Loucy (cell line): ENCODE measurements at regions not wholly inside any gene's neighbourhood (a gene's known extent, or its start where the extent isn't known, plus 50 kb on each side); places are given as distances from the start of the nearest gene placed in this dataset.

ENCODE experiments used
- H2AFZ ChIP-seq: fragments of 200-600 bp; sonication (generic); 2 replicates; pipeline ENCODE4 v1.6.0; 2016; ENCODE audit warnings: antibody characterized with exemption, mild to moderate bottlenecking, low read length, moderate library complexity
- H3F3A ChIP-seq: fragments of 200-600 bp; 2 replicates; pipeline ENCODE4 v1.6.0; 2016; ENCODE audit warnings: antibody characterized with exemption, low read depth, mild to moderate bottlenecking
- H3K27me3 ChIP-seq: fragments of 200-600 bp; sonication (generic); 2 replicates; pipeline ENCODE4 v1.6.1; 2014; ENCODE audit warnings: low read length, mild to moderate bottlenecking; ENCODE audit not compliant: insufficient read depth, poor library complexity, severe bottlenecking
- H3K36me3 ChIP-seq: fragments of 200-600 bp; sonication (generic); 2 replicates; pipeline ENCODE4 v1.6.1; 2016; ENCODE audit warnings: low read length; ENCODE audit not compliant: insufficient read depth
- H3K4me1 ChIP-seq: fragments of 200-600 bp; sonication (generic); 2 replicates; pipeline ENCODE4 v1.5.1; 2014; ENCODE audit warnings: low read length, mild to moderate bottlenecking; ENCODE audit not compliant: insufficient read depth, poor library complexity, severe bottlenecking
- H3K4me2 ChIP-seq: fragments of 200-600 bp; sonication (generic); 2 replicates; pipeline ENCODE4 v1.6.0; 2014; ENCODE audit warnings: antibody characterized with exemption, low read length, low read depth, mild to moderate bottlenecking; ENCODE audit not compliant: poor library complexity, severe bottlenecking
- H3K4me3 ChIP-seq: fragments of 200-600 bp; sonication (generic); 2 replicates; pipeline ENCODE4 v1.5.1; 2014; ENCODE audit warnings: low read length, mild to moderate bottlenecking, mixed read lengths; ENCODE audit not compliant: poor library complexity, severe bottlenecking
- H3K79me2 ChIP-seq: fragments of 200-600 bp; sonication (generic); 2 replicates; pipeline ENCODE4 v1.6.1; 2014; ENCODE audit warnings: low read length; ENCODE audit not compliant: insufficient read depth
- H3K9ac ChIP-seq: fragments of 200-600 bp; sonication (generic); 2 replicates; pipeline ENCODE4 v1.6.0; 2014; ENCODE audit warnings: mild to moderate bottlenecking, low read depth, low read length, moderate library complexity; ENCODE audit not compliant: poor library complexity, severe bottlenecking
- H3K9me2 ChIP-seq: fragments of 200-600 bp; sonication (generic); replicated peaks from 2 replicates; pipeline ENCODE4 v1.6.1; 2016; ENCODE audit warnings: low read depth, low read length, mixed read lengths
- H3K9me3 ChIP-seq: fragments of 200-600 bp; sonication (generic); 2 replicates; pipeline ENCODE4 v1.6.1; 2014; ENCODE audit warnings: mild to moderate bottlenecking, antibody characterized with exemption, low read length, low read depth; ENCODE audit not compliant: insufficient read depth
- H4K20me1 ChIP-seq: fragments of 200-600 bp; sonication (generic); 2 replicates; pipeline ENCODE4 v1.6.0; 2014; ENCODE audit warnings: antibody characterized with exemption, low read length, mild to moderate bottlenecking; ENCODE audit not compliant: insufficient read depth, poor library complexity, severe bottlenecking
- CTCF ChIP-seq: fragments of 200-600 bp; sonication (generic); conservative IDR thresholded peaks from 2 replicates; pipeline ENCODE4 v1.5.1; 2014; ENCODE audit warnings: mild to moderate bottlenecking, antibody characterized with exemption, low read length
- EZH2phosphoT487 ChIP-seq: fragments of 200-600 bp; IDR thresholded peaks from 2 replicates; pipeline ENCODE4 v1.6.1; 2018; ENCODE audit warnings: antibody characterized with exemption, mild to moderate bottlenecking, moderate library complexity, borderline replicate concordance

GRCh38 chr14:55921511-55921910, 196.7 kb upstream of the PELI2 start:
- H2AFZ ChIP-seq: no peak overlapping the region
- H3K36me3 ChIP-seq: no peaks in the 10 kb centered on the region
- TF ChIP-seq EZH2phosphoT487 (no peak), CTCF (no peak)
- H3K4me2 ChIP-seq: no peak overlapping the region
- no peaks in the 10 kb centered on the region for H3K9me3 ChIP-seq
- no peaks in the 10 kb centered on the region for H3K27me3 ChIP-seq
- H3K4me3 ChIP-seq: no peak overlapping the region
- H3F3A ChIP-seq: no peaks in the 10 kb centered on the region
- no peaks in the 10 kb centered on the region for H3K4me1 ChIP-seq
- H3K9me2 ChIP-seq: no peaks in the 10 kb centered on the region
- no peaks in the 10 kb centered on the region for H4K20me1 ChIP-seq
- no peaks in the 10 kb centered on the region for H3K79me2 ChIP-seq
- no peak overlapping the region for H3K9ac ChIP-seq

GRCh38 chr14:55926007-55926406, 192.2 kb upstream of the PELI2 start:
- Histone ChIP-seq H4K20me1 (no peaks in the 10 kb centered on the region), H3K27me3 (no peaks in the 10 kb centered on the region), H3K9me2 (no peaks in the 10 kb centered on the region), H3K4me1 (no peaks in the 10 kb centered on the region), H3K79me2 (no peaks in the 10 kb centered on the region), H3F3A (no peaks in the 10 kb centered on the region), H2AFZ (no peak overlapping the region), H3K36me3 (no peaks in the 10 kb centered on the region), H3K4me3 (no peak overlapping the region), H3K9ac (no peak overlapping the region), H3K4me2 (no peak overlapping the region), H3K9me3 (no peaks in the 10 kb centered on the region)
- TF ChIP-seq CTCF (no peak), EZH2phosphoT487 (no peak)

- H3K36me3 ChIP-seq: no peaks in the 10 kb centered on the region
- H3K4me3 ChIP-seq: no peak overlapping the region
- H3K9ac ChIP-seq: no peak overlapping the region
- H3K79me2 ChIP-seq: no peaks in the 10 kb centered on the region
- H4K20me1 ChIP-seq: no peaks in the 10 kb centered on the region
- no peak overlapping the region for H2AFZ ChIP-seq
- no peak overlapping the region for H3K4me2 ChIP-seq
- H3K4me1 ChIP-seq: no peaks in the 10 kb centered on the region
- H3K9me2 ChIP-seq: no peaks in the 10 kb centered on the region
- no peak for TF ChIP-seq EZH2phosphoT487
- no peak for TF ChIP-seq CTCF
- no peaks in the 10 kb centered on the region for H3K9me3 ChIP-seq
- H3K27me3 ChIP-seq: no peaks in the 10 kb centered on the region
- no peaks in the 10 kb centered on the region for H3F3A ChIP-seq
Measured at GRCh38 chr14:55927028-55927427, 191.2 kb upstream of the PELI2 start.
